GM19397 (cell line): ENCODE measurements at regions not wholly inside any gene's neighbourhood (a gene's known extent, or its start where the extent isn't known, plus 50 kb on each side); places are given as distances from the start of the nearest gene placed in this dataset.
"Not testable (repeated sequence)": the region's sequence is repeated elsewhere in the genome, so short reads cannot be mapped to it uniquely, and the experiment has no call there.

Source experiments
- ATAC-seq: cut with Tn5 transposase; IDR thresholded peaks from one replicate; pipeline ENCODE4 v1.9.1; 2021; ENCODE audit warnings: mild to moderate bottlenecking, moderate library complexity; ENCODE audit not compliant: unreplicated experiment

- no peak for ATAC-seq
These were observed 72.2 kb upstream of the PTCH1 start for GRCh38 chr9:95588724-95589588.

- ATAC-seq: no peak
These were observed 70.5 kb upstream of the PTCH1 start for GRCh38 chr9:95587021-95587964.

- no peak for ATAC-seq
These were observed 69.6 kb upstream of the PTCH1 start for GRCh38 chr9:95586326-95586725.

GRCh38 chr9:95585824-95586223 is 69.1 kb upstream of the PTCH1 start:
- no peak for ATAC-seq

GRCh38 chr9:95584176-95584575 is 67.4 kb upstream of the PTCH1 start:
- ATAC-seq: no peak

DNA sequence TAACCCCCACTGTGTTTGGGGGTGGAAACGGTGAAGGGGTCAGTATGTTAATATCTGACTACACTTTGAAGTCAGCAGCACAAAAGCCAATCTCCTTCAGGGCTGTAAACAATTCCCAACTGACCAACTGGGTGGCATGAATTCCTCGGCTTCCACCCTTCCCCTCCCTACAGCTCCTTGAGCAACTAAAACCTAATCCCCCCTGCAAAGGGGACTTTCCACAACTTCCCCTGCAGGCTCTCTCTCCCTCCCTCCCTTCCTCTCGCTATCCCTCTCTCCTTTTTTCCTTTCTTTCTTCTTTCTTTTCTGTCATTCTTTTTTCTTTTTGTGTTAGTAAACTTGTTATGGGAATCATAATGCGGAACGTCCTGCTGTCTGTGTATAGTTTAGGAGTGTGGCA is 65.1 kb upstream of the PTCH1 start:
- no peak for ATAC-seq

DNA sequence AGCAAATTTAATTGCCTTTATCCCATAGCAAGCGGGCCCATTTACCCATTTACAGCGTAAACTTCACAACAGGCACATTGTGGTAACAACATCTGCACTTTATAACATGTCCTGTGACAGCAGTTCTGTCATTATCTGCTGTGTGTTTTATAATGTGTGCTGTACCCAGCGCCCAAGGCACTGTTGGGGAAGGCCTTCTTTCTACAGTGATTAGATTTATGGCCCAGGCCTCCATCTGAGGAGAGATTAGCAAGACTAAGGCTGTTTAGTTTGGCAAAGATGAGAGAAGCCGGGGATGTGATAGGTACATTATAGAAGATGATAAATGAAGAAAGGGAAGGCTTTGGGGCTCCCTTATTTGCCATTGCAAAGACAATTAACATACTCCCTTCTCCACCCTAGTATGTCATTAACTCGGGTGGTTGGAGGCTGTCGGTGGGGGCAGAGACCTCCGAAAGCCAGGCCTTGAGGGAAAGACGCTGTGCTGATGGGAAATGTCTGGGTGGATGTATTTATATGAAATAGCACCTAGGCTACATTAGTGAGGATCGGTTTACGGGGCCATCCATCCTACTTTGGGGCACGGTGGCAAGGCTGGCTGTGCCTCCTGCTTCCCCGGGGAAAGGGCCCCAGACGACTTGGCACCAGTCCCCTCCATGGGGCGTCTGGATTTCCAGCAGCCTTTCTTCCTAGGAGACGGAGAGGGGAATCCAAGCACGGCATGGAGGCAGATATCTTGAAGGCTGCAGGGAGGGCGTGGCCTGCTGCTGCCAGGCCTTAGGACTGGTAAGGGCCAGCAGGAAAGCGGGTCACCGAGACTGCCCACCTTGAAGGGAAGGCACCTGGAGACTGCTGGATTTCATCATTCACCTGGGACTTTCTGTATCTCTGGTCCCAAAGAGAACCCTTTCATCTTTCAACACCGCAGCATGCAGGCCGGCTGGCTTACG is 64.3 kb upstream of the PTCH1 start:
- no peak for ATAC-seq

- ATAC-seq: no peak
These were observed 58.2 kb upstream of the PTCH1 start for GRCh38 chr9:95574866-95575553.

GRCh38 chr9:95574176-95574575 is 57.4 kb upstream of the PTCH1 start:
- no peak for ATAC-seq

DNA sequence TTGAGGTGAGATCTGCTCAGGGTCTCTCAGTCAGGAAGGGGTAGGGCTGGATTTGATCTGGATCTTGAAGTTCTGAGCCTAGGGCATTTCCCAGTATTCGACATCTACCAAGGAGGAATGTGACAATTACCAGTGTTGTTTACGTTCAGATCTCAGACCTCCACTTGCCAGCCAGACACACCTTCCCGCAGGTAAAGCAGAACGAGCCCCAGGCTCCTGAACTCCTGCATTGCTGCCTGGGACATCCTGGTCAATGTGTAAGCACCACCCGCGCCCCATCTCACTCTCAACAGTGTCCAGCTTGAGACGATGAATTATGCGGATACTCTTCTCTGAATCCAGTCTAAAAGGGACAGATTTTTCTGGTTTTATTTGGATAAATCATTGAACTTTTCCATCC is 56.7 kb upstream of the PTCH1 start:
- no peak for ATAC-seq

DNA sequence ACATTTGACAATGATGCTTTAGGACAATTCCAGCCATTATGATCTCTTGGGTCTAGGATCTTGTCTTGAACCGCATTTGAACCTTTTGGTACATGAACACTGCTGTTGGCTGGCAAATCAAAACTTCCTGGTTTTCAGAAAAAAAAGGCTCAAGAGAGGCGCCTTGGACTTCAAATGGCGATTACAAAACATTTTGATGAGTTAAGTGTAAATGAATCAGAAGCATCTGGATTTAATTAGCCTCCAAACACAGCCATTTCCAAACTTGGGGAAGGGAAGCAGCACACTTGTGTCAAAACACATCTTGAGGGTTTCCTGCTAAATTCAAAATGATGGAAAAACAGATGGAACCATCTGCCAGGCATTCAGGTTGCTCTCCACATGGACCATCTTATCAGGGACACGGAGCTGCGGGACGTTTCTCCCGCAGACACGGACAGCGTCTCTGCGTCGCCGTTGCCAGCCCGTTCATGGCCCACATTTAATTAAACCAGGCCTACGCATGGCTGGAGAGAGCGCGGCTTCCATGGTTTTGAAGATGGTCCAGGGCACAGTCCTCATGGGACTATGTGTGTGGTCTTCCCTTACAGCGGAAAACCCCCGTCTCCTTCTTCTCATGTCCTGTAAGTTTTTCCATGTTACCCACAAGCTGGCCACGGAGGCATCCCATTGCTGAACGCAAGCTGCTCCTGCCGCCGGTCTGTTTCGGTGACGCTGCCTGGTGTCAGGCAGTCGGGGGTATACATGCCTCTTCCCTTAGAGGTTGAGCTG is 55.8 kb upstream of the PTCH1 start:
- no peak for ATAC-seq

- ATAC-seq: no peak
These were observed 53.9 kb upstream of the PTCH1 start for GRCh38 chr9:95570646-95571045.

DNA sequence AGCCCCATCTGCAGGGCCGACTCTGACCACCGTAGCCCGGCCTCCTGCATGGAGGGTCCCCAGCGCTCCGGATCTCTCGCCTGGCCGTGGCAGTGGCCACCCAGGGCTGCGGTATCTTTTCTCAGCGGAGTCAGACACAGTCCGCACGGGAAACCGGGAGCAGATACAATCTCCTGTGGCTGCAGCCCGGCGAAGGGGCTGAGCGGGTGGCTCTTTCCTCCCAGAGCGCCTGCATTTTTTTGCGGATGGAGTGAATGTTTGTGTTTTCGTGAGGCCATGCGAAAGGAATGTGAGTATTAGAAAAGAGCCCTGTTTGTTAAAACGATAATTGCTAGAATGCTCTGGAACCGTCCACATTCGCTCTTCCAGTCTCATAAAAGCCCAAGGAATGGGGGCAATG is 53.4 kb upstream of the PTCH1 start:
- no peak for ATAC-seq

DNA sequence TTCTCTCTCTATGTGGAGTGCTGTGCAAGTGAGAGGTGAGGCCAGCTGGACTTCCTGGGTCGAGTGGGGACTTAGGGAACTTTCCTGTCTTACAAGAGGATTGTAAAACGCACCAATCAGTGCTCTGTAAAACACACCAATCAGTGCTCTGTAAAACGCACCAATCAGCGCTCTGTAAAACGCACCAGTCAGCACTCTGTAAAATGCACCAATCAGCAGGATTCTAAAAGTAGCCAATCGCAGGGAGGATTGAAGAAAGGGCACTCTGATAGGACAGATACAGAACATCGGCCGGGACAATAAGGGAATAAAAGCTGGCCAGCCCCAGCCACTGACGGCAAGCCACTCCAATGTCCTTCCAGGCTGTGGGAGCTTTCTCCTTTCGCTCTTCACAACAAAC is 52.0 kb upstream of the PTCH1 start:
- not testable (repeated sequence) for ATAC-seq
